ENCODE measurements at regions not wholly inside any gene's neighbourhood (a gene's known extent, or its start where the extent isn't known, plus 50 kb on each side); places are given as distances from the start of the nearest gene placed in this dataset.

DNA sequence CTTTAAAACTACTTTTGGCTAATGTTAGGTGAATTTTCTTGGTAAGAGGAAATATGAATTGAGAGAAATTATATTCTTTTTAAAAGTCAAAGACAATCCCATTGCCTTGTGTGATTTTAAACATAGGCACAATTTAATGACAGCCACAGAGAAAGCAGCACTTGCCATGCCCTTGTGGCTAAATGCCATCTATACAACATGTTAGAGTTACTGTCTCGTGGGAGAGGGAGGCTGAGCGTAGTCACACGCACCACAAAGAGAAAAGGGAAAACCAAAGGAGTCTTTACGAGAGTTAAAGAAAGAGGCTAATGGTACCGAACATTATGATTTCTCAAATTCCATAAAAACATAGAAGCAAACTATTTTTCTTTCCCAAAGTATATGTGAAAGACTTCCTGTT is 537.9 kb downstream of the PTPRC start:
- TF ChIP-seq POLR2A (IDR thresholded peaks at IDR 0.05), result no peak
- TF ChIP-seq, protein P1, sequence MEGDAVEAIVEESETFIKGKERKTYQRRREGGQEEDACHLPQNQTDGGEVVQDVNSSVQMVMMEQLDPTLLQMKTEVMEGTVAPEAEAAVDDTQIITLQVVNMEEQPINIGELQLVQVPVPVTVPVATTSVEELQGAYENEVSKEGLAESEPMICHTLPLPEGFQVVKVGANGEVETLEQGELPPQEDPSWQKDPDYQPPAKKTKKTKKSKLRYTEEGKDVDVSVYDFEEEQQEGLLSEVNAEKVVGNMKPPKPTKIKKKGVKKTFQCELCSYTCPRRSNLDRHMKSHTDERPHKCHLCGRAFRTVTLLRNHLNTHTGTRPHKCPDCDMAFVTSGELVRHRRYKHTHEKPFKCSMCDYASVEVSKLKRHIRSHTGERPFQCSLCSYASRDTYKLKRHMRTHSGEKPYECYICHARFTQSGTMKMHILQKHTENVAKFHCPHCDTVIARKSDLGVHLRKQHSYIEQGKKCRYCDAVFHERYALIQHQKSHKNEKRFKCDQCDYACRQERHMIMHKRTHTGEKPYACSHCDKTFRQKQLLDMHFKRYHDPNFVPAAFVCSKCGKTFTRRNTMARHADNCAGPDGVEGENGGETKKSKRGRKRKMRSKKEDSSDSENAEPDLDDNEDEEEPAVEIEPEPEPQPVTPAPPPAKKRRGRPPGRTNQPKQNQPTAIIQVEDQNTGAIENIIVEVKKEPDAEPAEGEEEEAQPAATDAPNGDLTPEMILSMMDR (IDR thresholded peaks at IDR 0.05), result no peak
- Histone ChIP-seq H3K4me3 (no peak overlapping the region), H3K9me3 (no peaks in the 10 kb centered on the region), H3K27me3 (no peaks in the 10 kb centered on the region), H3K4me1 (no peaks in the 10 kb centered on the region), H3K27ac (no peak overlapping the region), H3K36me3 (no peaks in the 10 kb centered on the region)
- DNase-seq, result no peak

DNA sequence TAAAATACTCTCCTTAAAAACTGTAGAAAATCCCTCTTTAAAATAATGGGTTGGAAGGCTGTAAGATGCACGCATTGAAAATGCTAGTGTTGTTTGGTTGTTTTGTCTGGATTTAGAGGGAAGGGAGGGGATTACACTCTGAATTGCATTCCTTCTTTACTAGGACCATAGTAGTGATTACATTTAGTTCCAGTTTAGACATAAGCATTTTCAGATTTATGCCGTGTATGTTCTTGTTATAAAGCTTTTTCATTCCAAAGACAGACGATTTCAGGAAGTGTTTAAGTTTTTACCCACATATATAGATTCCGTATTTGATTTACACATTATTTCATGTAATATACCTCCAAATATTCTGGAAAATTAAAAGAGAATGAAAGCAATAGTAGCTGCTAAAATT is 538.4 kb downstream of the PTPRC start:
- H3K36me3 ChIP-seq, result no peaks in the 10 kb centered on the region
- no peak overlapping the region for H3K4me3 ChIP-seq
- DNase-seq, result no peak
- H3K9me3 ChIP-seq, result no peaks in the 10 kb centered on the region
- TF ChIP-seq POLR2A (IDR thresholded peaks at IDR 0.05), result no peak
- TF ChIP-seq, protein P1 (IDR thresholded peaks at IDR 0.05), result no peak
- H3K27me3 ChIP-seq, result no peaks in the 10 kb centered on the region
- no peak overlapping the region for H3K27ac ChIP-seq
- no peaks in the 10 kb centered on the region for H3K4me1 ChIP-seq

DNA sequence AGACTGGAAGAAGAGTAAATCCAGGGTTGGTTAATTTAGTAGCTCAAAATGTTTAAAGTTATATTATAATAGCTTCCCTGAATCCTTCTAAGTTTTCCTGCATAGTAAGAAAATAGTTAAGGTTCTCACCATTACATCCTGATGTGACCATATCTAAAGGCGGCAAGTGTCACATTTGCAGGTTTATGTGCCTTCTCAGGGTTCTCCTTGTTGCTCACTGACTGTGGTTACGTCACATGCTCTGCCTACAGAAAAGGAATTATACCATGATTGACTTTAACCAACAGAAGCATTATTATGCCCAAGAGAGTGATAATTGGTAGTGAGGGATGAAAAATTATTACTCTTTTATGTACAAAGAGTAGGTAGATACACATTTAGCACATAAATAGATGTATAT is 539.8 kb downstream of the PTPRC start:
- H3K4me3 ChIP-seq, result no peak overlapping the region
- H3K27ac ChIP-seq, result no peak overlapping the region
- TF ChIP-seq, protein P1 (IDR thresholded peaks at IDR 0.05), result no peak
- TF ChIP-seq POLR2A (IDR thresholded peaks at IDR 0.05), result no peak
- no peaks in the 10 kb centered on the region for H3K27me3 ChIP-seq
- no peaks in the 10 kb centered on the region for H3K9me3 ChIP-seq
- H3K4me1 ChIP-seq, result no peaks in the 10 kb centered on the region
- no peaks in the 10 kb centered on the region for H3K36me3 ChIP-seq
- DNase-seq, result no peak

DNA sequence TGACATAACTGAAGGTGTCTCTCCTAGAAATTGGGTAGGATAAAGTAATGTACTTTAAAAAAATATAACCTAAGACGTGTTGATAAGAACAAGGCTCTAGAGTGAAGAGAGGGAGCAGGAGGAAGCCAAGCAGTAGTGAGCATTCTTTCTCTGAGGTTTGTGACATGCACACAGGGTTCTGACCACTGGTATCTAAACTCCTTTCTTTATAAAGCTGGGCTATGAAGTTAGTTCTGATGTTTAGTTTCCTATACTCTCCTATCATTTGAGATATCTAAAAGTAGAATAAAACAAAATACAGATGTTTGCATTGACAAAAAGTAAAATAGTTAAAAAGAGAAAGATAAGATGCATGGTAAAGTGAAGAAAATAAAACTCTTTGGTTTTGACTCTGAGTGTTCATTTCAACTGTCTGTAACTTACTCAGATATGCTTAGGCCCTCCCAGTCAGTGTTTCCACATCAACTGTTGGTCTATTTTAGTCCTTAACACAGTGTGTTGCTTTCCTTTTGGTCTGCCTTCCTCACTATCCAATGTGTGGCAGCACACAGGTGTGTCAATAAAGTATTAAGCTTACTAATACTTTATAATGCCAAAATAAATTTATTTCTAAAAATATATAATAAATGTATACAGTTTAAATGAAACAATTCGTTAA is 543.5 kb downstream of the PTPRC start:
- Histone ChIP-seq H3K4me1 (no peaks in the 10 kb centered on the region), H3K27ac (no peak overlapping the region), H3K9me3 (no peaks in the 10 kb centered on the region), H3K4me3 (no peak overlapping the region), H3K36me3 (no peaks in the 10 kb centered on the region), H3K27me3 (no peaks in the 10 kb centered on the region)
- TF ChIP-seq, protein P1 (IDR thresholded peaks at IDR 0.05), result no peak
- TF ChIP-seq POLR2A (IDR thresholded peaks at IDR 0.05), result no peak
- DNase-seq, result no peak

DNA sequence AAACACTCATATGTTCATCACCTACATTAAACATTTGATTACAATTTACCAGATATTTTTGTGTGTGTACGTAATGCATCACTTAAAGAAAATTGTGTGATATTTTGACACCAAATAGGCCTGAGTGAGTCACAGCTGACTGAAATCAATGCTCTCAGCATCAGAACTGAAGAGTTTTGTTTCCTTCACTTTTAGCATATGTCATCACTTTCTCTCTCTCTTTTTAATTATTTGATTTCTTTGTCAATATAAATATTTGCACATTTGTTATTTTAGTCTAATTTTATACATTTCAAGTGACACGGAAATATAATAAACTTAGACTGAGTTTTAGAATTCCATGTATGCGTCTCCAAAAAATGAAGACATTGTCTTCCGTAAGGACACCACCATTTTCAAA is 545.3 kb downstream of the PTPRC start:
- H3K9me3 ChIP-seq, result no peaks in the 10 kb centered on the region
- H3K36me3 ChIP-seq, result no peaks in the 10 kb centered on the region
- no peak overlapping the region for H3K4me3 ChIP-seq
- no peaks in the 10 kb centered on the region for H3K27me3 ChIP-seq
- no peak overlapping the region for H3K27ac ChIP-seq
- TF ChIP-seq POLR2A (IDR thresholded peaks at IDR 0.05), result no peak
- TF ChIP-seq, protein P1 (IDR thresholded peaks at IDR 0.05), result no peak
- H3K4me1 ChIP-seq, result no peaks in the 10 kb centered on the region
- no peak for DNase-seq

DNA sequence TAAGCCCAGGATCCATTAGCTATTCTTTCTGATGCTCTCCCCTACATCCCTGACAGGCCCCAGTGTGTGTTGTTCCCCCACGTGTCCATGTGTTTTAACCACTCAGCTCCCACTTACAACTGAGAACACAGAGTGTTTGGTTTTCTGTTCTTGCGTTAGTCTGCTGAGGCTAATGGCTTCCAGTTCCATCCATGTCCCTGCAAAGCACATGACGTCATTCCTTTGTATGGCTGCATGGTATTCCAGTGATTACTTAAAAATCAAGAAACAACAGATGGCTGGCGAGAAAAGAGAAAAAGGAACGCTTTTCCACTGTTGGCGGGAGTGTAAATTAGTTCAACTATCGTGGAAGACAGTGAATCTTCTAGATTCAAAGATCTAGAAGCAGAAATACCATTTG is 556.0 kb downstream of the PTPRC start:
- no peak overlapping the region for H3K27ac ChIP-seq
- H3K4me1 ChIP-seq, result no peaks in the 10 kb centered on the region
- H3K27me3 ChIP-seq, result no peaks in the 10 kb centered on the region
- H3K36me3 ChIP-seq, result no peaks in the 10 kb centered on the region
- no peak for TF ChIP-seq POLR2A (IDR thresholded peaks at IDR 0.05)
- TF ChIP-seq, protein P1 (IDR thresholded peaks at IDR 0.05), result no peak
- DNase-seq, result no peak
- no peaks in the 10 kb centered on the region for H3K9me3 ChIP-seq
- no peak overlapping the region for H3K4me3 ChIP-seq

Data from Peyer's patch (tissue), 4 donors.